Neural cell (in vitro differentiated cells): ENCODE measurements at regions not wholly inside any gene's neighbourhood (a gene's known extent, or its start where the extent isn't known, plus 50 kb on each side); places are given as distances from the start of the nearest gene placed in this dataset.

Experiments
- CTCF ChIP-seq: fragments of 450-650 bp; IDR thresholded peaks from 2 replicates; pipeline ENCODE4 v1.5.1; 2014; ENCODE audit warnings: antibody characterized with exemption, mild to moderate bottlenecking, moderate library complexity; ENCODE audit not compliant: poor library complexity, severe bottlenecking
- EP300 ChIP-seq: fragments of 450-650 bp; conservative IDR thresholded peaks from 2 replicates; pipeline ENCODE4 v1.6.1; 2014; ENCODE audit warnings: antibody characterized with exemption, mild to moderate bottlenecking, moderate library complexity; ENCODE audit not compliant: poor library complexity, severe bottlenecking
- EZH2 ChIP-seq: fragments of 200-600, 300-800 bp; shearing (Covaris generic), sonication (generic); IDR thresholded peaks from 2 replicates; pipeline ENCODE4 v1.6.1; 2014; ENCODE audit warnings: antibody characterized with exemption, low read length, borderline replicate concordance, mild to moderate bottlenecking; ENCODE audit not compliant: insufficient read depth, poor library complexity, severe bottlenecking
- MXI1 ChIP-seq: fragments of 450-650 bp; conservative IDR thresholded peaks from 2 replicates; pipeline ENCODE4 v1.6.1; 2014; ENCODE audit warnings: antibody characterized with exemption, mild to moderate bottlenecking; ENCODE audit not compliant: poor library complexity, severe bottlenecking
- POLR2AphosphoS5 ChIP-seq: IDR thresholded peaks from 2 replicates; pipeline ENCODE4 v1.6.1; 2012
- RAD21 ChIP-seq: fragments of 450-650 bp; conservative IDR thresholded peaks from 2 replicates; pipeline ENCODE4 v1.6.1; 2014; ENCODE audit warnings: antibody characterized with exemption, mild to moderate bottlenecking, moderate library complexity
- REST ChIP-seq: IDR thresholded peaks from 2 replicates; pipeline ENCODE4 v1.6.1; 2012; ENCODE audit warnings: borderline replicate concordance
- SMC3 ChIP-seq: fragments of 450-650 bp; conservative IDR thresholded peaks from 2 replicates; pipeline ENCODE4 v1.6.1; 2014; ENCODE audit warnings: antibody characterized with exemption, mild to moderate bottlenecking, moderate library complexity; ENCODE audit not compliant: poor library complexity
- TAF1 ChIP-seq: IDR thresholded peaks from 2 replicates; pipeline ENCODE4 v1.6.1; 2012; ENCODE audit warnings: low read depth

GRCh38 chr5:159854916-159855315, 61.4 kb upstream of the ADRA1B start:
- no peak for TF ChIP-seq CTCF
- TF ChIP-seq EZH2, result no peak
- TF ChIP-seq RAD21, result no peak
- no peak for TF ChIP-seq REST
- TF ChIP-seq EP300, result no peak
- no peak for TF ChIP-seq TAF1
- TF ChIP-seq POLR2AphosphoS5, result no peak
- TF ChIP-seq SMC3, result no peak
- no peak for TF ChIP-seq MXI1
